ENCODE measurements at regions not wholly inside any gene's neighbourhood (a gene's known extent, or its start where the extent isn't known, plus 50 kb on each side); places are given as distances from the start of the nearest gene placed in this dataset.

DNA sequence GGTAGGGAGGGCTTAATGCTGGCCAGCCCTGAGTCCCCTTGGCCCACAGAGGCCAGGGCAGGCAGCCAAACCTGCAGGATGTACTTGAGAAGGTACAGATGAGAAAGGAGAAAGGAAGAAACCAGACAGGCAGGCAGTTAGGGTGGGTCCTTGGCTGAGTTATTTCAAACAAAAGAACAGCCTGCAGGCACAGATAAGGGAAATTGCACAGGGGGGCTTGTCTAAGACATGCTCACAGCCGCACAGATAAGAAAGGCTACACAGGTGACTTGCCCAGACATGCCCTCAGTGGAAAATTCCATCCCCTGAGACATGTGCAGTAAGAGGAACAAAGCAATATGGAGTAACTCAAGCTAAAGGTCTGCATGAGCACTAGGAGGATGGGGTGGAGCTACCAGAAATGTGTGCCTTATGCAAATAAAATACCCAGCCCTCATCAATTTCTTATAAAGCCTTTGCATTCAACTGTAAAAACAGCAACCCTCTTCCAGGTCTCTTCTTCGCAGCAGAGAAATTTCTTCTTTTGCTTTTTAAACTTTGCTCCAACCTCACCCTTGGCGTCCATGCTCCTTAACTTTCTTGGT, 158.2 kb upstream of the RGS6 start:
- no peak overlapping the region for H3K27ac ChIP-seq (replicated peaks)
- H3K4me3 ChIP-seq (replicated peaks; ENCODE audit: insufficient read depth, low read length): no peak overlapping the region
- H3K27me3 ChIP-seq (ENCODE audit: insufficient read depth, poor library complexity, severe bottlenecking): no peaks in the 10 kb centered on the region
- no peak for DNase-seq (ENCODE audit: low read depth in 1 of 2, low spot score in 1 of 2)
- TF ChIP-seq, protein P1, sequence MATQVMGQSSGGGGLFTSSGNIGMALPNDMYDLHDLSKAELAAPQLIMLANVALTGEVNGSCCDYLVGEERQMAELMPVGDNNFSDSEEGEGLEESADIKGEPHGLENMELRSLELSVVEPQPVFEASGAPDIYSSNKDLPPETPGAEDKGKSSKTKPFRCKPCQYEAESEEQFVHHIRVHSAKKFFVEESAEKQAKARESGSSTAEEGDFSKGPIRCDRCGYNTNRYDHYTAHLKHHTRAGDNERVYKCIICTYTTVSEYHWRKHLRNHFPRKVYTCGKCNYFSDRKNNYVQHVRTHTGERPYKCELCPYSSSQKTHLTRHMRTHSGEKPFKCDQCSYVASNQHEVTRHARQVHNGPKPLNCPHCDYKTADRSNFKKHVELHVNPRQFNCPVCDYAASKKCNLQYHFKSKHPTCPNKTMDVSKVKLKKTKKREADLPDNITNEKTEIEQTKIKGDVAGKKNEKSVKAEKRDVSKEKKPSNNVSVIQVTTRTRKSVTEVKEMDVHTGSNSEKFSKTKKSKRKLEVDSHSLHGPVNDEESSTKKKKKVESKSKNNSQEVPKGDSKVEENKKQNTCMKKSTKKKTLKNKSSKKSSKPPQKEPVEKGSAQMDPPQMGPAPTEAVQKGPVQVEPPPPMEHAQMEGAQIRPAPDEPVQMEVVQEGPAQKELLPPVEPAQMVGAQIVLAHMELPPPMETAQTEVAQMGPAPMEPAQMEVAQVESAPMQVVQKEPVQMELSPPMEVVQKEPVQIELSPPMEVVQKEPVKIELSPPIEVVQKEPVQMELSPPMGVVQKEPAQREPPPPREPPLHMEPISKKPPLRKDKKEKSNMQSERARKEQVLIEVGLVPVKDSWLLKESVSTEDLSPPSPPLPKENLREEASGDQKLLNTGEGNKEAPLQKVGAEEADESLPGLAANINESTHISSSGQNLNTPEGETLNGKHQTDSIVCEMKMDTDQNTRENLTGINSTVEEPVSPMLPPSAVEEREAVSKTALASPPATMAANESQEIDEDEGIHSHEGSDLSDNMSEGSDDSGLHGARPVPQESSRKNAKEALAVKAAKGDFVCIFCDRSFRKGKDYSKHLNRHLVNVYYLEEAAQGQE (IDR thresholded peaks at IDR 0.05; ENCODE audit: insufficient replicate concordance, low read depth): no peak
- TF ChIP-seq POLR2AphosphoS5 (IDR thresholded peaks at IDR 0.05; ENCODE audit: low read depth) (no peak), GABPA (IDR thresholded peaks at IDR 0.05; ENCODE audit: low read depth) (no peak), SPI1 (IDR thresholded peaks at IDR 0.05; ENCODE audit: borderline replicate concordance, low read depth) (no peak)
- TF ChIP-seq, protein P2, sequence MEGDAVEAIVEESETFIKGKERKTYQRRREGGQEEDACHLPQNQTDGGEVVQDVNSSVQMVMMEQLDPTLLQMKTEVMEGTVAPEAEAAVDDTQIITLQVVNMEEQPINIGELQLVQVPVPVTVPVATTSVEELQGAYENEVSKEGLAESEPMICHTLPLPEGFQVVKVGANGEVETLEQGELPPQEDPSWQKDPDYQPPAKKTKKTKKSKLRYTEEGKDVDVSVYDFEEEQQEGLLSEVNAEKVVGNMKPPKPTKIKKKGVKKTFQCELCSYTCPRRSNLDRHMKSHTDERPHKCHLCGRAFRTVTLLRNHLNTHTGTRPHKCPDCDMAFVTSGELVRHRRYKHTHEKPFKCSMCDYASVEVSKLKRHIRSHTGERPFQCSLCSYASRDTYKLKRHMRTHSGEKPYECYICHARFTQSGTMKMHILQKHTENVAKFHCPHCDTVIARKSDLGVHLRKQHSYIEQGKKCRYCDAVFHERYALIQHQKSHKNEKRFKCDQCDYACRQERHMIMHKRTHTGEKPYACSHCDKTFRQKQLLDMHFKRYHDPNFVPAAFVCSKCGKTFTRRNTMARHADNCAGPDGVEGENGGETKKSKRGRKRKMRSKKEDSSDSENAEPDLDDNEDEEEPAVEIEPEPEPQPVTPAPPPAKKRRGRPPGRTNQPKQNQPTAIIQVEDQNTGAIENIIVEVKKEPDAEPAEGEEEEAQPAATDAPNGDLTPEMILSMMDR (IDR thresholded peaks at IDR 0.05; ENCODE audit: insufficient read depth, low read length): no peak

DNA sequence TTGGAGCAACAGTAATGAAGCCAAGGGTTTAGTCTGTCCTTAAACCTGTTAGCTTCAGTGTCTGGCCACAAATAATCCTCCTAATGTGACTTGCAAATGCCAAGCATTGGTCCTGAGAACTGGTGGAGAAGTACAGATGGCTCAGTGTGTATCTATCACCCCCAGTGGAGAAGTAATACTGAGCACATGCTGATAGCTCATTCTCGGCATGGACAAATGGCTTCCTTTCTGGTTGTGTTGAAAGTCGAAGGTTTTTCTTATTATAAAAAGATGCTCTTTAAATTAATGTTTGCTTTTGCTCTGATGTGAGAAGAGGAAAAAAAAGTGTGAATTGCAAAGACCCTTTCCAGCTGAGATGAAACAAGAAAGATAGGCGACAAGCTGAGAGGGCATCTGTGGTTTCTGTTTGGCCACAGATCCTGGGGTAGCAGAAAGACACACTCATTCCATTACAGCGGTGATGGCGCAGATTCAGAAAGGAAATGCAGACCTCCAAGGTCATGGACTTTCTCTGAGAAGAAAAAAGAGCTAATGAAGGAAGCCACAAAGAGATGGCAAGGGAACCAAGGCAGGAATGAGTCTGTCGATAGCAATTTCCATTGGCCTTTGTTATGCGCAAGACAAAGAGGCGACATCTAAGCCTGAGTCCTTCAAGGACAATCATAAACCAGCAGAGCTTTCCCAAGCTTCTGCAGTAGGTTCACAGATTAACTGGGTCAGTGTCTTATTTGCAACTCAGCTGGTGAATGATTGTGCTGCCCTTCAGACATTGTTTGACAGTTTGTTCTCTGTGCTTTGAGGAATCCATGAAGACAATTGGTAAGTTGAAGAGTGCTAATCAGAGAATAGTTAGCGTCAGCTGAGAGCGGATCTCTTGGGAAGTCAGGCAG, 155.5 kb upstream of the RGS6 start:
- TF ChIP-seq SPI1 (IDR thresholded peaks at IDR 0.05; ENCODE audit: borderline replicate concordance, low read depth): no peak
- TF ChIP-seq, protein P1 (IDR thresholded peaks at IDR 0.05; ENCODE audit: insufficient replicate concordance, low read depth): no peak
- no peak for TF ChIP-seq POLR2AphosphoS5 (IDR thresholded peaks at IDR 0.05; ENCODE audit: low read depth)
- TF ChIP-seq, protein P2 (IDR thresholded peaks at IDR 0.05; ENCODE audit: insufficient read depth, low read length): no peak
- no peak for TF ChIP-seq GABPA (IDR thresholded peaks at IDR 0.05; ENCODE audit: low read depth)
- H3K27me3 ChIP-seq (ENCODE audit: insufficient read depth, poor library complexity, severe bottlenecking): no peaks in the 10 kb centered on the region
- no peak overlapping the region for H3K4me3 ChIP-seq (replicated peaks; ENCODE audit: insufficient read depth, low read length)
- no peak overlapping the region for H3K27ac ChIP-seq (replicated peaks)
- DNase-seq (ENCODE audit: low read depth in 1 of 2, low spot score in 1 of 2): no peak

DNA sequence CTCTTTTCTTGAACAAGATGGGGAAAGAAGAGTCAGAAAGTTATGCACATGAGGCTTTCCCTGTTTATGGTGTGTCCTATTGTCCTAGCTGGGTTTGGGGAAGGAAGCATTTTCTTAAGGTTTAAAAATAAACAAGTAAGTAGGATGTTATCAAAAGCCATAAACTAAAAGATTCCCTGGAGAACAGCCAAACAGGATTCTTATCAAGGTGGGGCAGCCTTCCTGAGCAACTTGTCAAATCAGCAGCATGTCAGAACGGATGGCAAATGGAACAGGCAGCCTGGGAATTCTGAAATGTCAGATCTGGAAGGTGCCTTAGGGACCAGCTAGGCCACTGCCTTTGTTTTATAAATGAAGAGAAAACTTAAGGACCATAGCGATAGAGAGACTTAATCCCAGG, 152.2 kb upstream of the RGS6 start:
- H3K4me3 ChIP-seq (replicated peaks; ENCODE audit: insufficient read depth, low read length): no peak overlapping the region
- H3K27me3 ChIP-seq (ENCODE audit: insufficient read depth, poor library complexity, severe bottlenecking): no peaks in the 10 kb centered on the region
- H3K27ac ChIP-seq (replicated peaks): no peak overlapping the region
- TF ChIP-seq, protein P1 (IDR thresholded peaks at IDR 0.05; ENCODE audit: insufficient replicate concordance, low read depth): no peak
- no peak for TF ChIP-seq POLR2AphosphoS5 (IDR thresholded peaks at IDR 0.05; ENCODE audit: low read depth)
- TF ChIP-seq, protein P2 (IDR thresholded peaks at IDR 0.05; ENCODE audit: insufficient read depth, low read length): no peak
- no peak for TF ChIP-seq GABPA (IDR thresholded peaks at IDR 0.05; ENCODE audit: low read depth)
- no peak for TF ChIP-seq SPI1 (IDR thresholded peaks at IDR 0.05; ENCODE audit: borderline replicate concordance, low read depth)
- DNase-seq (ENCODE audit: low read depth in 1 of 2, low spot score in 1 of 2): no peak
